HK-2 (cell line): ENCODE measurements at regions not wholly inside any gene's neighbourhood (a gene's known extent, or its start where the extent isn't known, plus 50 kb on each side); places are given as distances from the start of the nearest gene placed in this dataset.
"Not testable (repeated sequence)": the region's sequence is repeated elsewhere in the genome, so short reads cannot be mapped to it uniquely, and the experiment has no call there.

Source experiments
- DNase-seq: peaks from one replicate; pipeline ENCODE4 v3.0.0-alpha.2; 2018; ENCODE audit not compliant: unreplicated experiment

GRCh38 chr1:149275802-149276201, 172.5 kb upstream of the NBPF9 start:
- DNase-seq: not testable (repeated sequence)

- DNase-seq: not testable (repeated sequence)
These were observed 173.1 kb upstream of the NBPF9 start for GRCh38 chr1:149276496-149276895.

GRCh38 chr1:149278156-149278555, 174.8 kb upstream of the NBPF9 start:
- DNase-seq: not testable (repeated sequence)

- DNase-seq: not testable (repeated sequence)
These were observed 175.7 kb upstream of the NBPF9 start for GRCh38 chr1:149279015-149279414.

- not testable (repeated sequence) for DNase-seq
These were observed 176.2 kb upstream of the NBPF9 start for GRCh38 chr1:149279512-149279911.

GRCh38 chr1:149284773-149285172, 181.4 kb upstream of the NBPF9 start:
- DNase-seq: not testable (repeated sequence)

GRCh38 chr1:149285205-149285604, 181.9 kb upstream of the NBPF9 start:
- not testable (repeated sequence) for DNase-seq

GRCh38 chr1:149285638-149286037, 182.3 kb upstream of the NBPF9 start:
- not testable (repeated sequence) for DNase-seq

- not testable (repeated sequence) for DNase-seq
These were observed 185.2 kb upstream of the NBPF9 start for GRCh38 chr1:149288580-149288979.

GRCh38 chr1:149300478-149301218, 174.2 kb upstream of the NBPF19 start:
- DNase-seq: not testable (repeated sequence)

- not testable (repeated sequence) for DNase-seq
These were observed 173.6 kb upstream of the NBPF19 start for GRCh38 chr1:149301282-149301681.

GRCh38 chr1:149304796-149305195, 170.0 kb upstream of the NBPF19 start:
- DNase-seq: not testable (repeated sequence)

GRCh38 chr1:149307640-149308039, 167.2 kb upstream of the NBPF19 start:
- not testable (repeated sequence) for DNase-seq

- DNase-seq: not testable (repeated sequence)
These were observed 159.9 kb upstream of the NBPF19 start for GRCh38 chr1:149314921-149315320.

GRCh38 chr1:149320971-149321731, 153.7 kb upstream of the NBPF19 start:
- DNase-seq: not testable (repeated sequence)

GRCh38 chr1:149321732-149322016, 153.2 kb upstream of the NBPF19 start:
- not testable (repeated sequence) for DNase-seq

- DNase-seq: not testable (repeated sequence)
These were observed 144.8 kb upstream of the NBPF19 start for GRCh38 chr1:149330081-149330335.

- DNase-seq: not testable (repeated sequence)
These were observed 138.8 kb upstream of the NBPF19 start for GRCh38 chr1:149336082-149336481.

- not testable (repeated sequence) for DNase-seq
These were observed 136.6 kb upstream of the NBPF19 start for GRCh38 chr1:149338221-149338691.

GRCh38 chr1:149338698-149339097, 136.1 kb upstream of the NBPF19 start:
- DNase-seq: not testable (repeated sequence)

- DNase-seq: not testable (repeated sequence)
These were observed 125.4 kb upstream of the NBPF19 start for GRCh38 chr1:149349448-149349847.

- DNase-seq: not testable (repeated sequence)
These were observed 122.6 kb upstream of the NBPF19 start for GRCh38 chr1:149352205-149352604.

GRCh38 chr1:149354579-149354978, 120.3 kb upstream of the NBPF19 start:
- DNase-seq: not testable (repeated sequence)
